ENCODE measurements at regions not wholly inside any gene's neighbourhood (a gene's known extent, or its start where the extent isn't known, plus 50 kb on each side); places are given as distances from the start of the nearest gene placed in this dataset.
"Not testable (repeated sequence)": the region's sequence is repeated elsewhere in the genome, so short reads cannot be mapped to it uniquely, and the experiment has no call there.

GRCh38 chr5:87539839-87540238 lies 127.1 kb upstream of the CCNH start:
- no peak for DNase-seq (ENCODE audit: low read depth in 2 of 2)

- DNase-seq (ENCODE audit: low read depth in 2 of 2) = no peak
These were observed 123.6 kb upstream of the CCNH start for GRCh38 chr5:87536365-87536764.

GRCh38 chr5:87535706-87536105 lies 123.0 kb upstream of the CCNH start:
- DNase-seq (ENCODE audit: low read depth in 2 of 2) = no peak

GRCh38 chr5:87529486-87530076 lies 116.9 kb upstream of the CCNH start:
- no peak for DNase-seq (ENCODE audit: low read depth in 2 of 2)

DNA sequence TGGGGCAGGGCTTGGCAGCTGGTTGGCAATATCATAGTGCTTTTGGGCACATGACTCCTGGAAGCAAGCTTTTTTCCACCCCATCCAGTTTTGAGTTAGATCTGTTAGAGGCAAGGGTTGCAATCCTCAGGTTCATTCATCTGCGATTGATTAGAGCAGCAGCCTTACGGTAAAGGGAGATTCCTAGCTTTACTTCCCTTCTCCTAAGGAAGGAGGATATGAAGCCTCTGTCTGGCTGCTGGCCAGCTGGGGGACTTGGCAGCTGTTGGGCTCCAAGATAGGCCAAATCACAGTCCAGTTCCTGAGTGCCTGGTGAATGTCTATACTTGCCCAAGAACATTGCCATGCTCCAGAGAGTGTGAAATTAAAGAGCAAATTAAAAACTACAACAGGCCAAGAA lies 113.4 kb upstream of the CCNH start:
- no peak for DNase-seq (ENCODE audit: low read depth in 2 of 2)

DNA sequence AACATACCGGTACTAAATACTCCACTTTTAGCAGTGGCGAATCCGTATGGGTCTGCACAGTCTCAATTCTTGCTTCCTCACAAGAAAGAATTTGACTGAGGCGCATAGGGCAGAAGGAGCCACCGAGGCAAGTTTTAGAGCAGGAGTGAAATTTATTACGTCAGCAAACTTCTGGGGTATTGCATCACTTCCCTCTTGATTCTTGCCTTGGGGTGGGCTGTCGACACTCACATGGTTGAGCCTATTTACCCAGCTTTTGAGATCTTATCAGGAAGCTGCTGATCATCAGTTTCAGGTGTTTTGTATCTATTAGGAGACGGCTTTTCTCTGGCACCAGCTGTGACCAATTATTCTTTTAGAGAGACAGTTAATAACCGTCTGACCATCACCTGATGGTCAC lies 111.5 kb upstream of the CCNH start:
- DNase-seq (ENCODE audit: low read depth in 2 of 2) = no peak

DNA sequence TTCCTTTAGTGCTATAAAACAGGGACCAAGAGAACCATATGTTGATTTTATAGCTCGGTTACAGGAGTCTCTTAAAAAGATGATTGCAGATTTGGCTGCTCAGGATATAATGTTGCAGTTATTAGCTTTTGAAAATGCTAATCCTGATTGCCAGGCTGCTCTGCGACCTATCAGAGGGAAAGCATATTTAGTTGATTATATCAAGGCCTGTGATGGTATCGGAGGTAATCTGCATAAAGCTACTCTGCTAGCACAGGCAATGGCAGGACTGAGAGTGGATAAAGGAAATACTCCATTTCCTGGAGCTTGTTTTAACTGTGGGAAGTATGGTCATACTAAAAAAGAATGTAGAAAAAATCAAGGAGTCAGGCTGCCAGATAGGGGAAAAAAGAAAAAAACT lies 99.0 kb upstream of the CCNH start:
- not testable (repeated sequence) for DNase-seq (ENCODE audit: low read depth in 2 of 2)

GRCh38 chr5:87503004-87503403 lies 90.3 kb upstream of the CCNH start:
- DNase-seq (ENCODE audit: low read depth in 2 of 2) = no peak

DNA sequence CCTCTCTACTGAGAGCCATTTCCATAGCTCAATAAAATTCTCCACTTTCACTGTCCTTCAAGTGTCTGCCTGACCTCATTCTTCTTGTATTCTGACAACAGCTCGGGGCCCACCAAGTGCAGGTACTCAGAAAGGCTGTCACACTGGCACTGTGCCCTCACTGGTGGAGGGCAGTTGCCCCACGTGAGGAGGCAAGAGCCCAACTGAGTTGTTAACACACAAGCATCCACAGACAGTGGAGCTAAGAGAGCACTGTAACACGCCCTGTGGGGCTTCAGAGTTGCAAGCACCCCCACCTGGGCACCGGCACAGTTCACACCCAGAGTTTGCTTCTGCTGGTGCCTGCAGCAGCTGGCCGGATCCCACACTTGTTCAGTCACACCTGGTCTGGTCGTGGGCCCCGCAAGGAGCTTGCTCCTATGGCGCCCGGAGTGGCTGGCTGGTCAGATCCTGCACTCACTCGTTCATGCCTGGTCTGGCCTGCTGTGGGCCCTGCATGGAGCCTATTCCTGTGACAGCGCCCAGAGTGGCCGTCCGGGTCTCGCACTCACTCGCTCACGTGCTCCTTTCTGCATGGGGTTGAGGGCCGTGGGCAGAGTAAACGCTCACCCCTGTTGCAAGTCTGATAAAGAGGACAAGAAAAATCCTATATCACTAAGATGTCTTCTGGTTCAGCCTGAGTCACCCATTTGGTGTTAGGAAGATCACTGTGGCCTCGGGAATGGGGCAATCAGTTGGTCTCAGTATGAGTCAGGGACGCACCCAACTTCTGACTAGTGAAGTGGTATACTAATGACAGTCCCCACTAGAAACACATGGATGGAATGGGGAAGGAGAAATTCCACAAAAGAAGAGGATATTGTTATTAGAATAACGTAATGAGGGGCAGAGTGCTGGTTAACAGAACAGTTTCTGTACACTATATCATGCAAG lies 87.0 kb upstream of the CCNH start:
- no peak for DNase-seq (ENCODE audit: low read depth in 2 of 2)

Measured in stimulated activated CD4-positive, alpha-beta T cell treated with anti-CD3 and anti-CD28 coated beads, Interleukin-12 subunit alpha, Interleukin-12 subunit beta, amount 100 ng/mL, for 24 hours (primary cell).